HG02763 (cell line): ENCODE measurements at regions not wholly inside any gene's neighbourhood (a gene's known extent, or its start where the extent isn't known, plus 50 kb on each side); places are given as distances from the start of the nearest gene placed in this dataset.
"Not testable (repeated sequence)": the region's sequence is repeated elsewhere in the genome, so short reads cannot be mapped to it uniquely, and the experiment has no call there.

Experiments used
- ATAC-seq: cut with Tn5 transposase; IDR thresholded peaks from one replicate; pipeline ENCODE4 v1.9.1; 2021; ENCODE audit warnings: mild to moderate bottlenecking, moderate library complexity; ENCODE audit not compliant: unreplicated experiment

DNA sequence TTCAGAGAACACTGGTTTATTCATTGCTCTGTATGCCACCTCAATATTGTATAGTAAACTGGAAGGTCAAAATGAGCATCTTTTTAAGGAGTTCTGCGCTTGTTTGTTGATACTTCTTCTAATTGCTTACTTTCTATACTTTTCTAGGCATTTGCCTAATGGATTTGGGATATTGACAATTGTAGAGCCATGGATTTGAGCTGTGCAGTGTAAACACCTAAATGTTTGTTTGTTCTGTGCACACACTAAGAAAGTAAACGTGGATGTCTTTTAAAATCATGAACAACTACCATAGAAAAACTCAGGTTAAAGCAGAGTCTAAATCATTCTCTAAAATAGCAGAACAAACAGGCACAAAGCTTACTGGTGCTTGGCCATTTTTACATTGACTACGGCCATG is 436.6 kb upstream of the GBE1 start:
- ATAC-seq: no peak

DNA sequence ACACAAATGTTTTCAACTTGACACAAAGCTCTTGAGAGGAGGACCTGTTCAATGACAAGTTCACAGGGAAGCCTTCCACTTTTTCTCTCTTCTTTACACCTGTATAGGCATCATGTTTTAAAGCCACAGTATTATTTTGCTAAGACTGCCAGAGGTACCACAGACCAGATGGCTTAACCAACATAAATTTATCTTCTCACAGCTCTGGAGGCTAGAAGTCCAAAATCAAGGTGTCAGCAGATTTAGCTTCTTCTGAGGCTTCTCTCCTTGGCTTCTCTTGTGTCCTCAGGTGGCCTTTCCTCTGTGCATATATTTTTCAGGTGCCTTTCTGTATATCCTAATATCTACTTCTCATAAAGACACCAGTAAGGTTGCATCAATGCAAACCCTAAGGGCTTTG is 435.2 kb upstream of the GBE1 start:
- ATAC-seq: no peak

DNA sequence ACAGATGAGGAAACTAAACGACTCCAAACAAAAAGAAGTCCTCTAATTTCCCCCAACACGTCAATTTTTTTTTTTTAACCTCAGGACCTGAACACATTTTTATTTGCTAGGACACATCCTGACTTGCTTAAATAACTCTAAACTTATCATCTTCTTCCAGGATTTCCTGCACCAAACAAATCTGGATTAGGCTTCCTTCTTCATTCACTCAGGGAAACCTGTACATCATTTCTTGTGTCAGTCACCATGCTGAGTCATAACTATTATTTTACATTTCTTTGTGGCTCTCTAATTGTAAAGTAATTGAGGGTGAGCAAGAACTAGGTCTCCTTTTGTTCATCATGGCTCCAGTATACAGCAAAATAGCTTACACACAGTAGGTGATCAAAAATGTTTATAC is 433.4 kb upstream of the GBE1 start:
- ATAC-seq: no peak

- ATAC-seq: no peak
Measured at GRCh38 chr3:82186017-82186416, 424.6 kb upstream of the GBE1 start.

GRCh38 chr3:82179291-82179690 is 417.8 kb upstream of the GBE1 start:
- ATAC-seq: no peak

DNA sequence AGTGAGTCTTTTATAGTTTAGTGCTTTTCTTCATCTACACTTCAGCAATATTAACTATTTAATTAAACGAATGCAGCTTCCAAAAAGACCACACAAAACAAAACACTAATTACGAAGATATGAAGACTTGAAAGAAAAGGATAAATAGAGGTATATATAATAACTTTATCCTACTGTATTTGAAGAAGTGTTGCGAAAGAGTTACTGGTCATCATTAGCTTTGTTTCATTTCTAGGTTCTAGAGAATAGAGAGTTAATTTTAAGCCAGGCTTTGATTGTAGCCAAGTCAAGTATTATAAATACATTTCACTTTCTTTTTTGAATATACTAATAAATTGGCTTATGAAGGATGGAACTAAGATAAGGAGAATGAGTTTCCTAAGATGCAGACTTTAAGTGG is 416.8 kb upstream of the GBE1 start:
- no peak for ATAC-seq

- no peak for ATAC-seq
Measured at GRCh38 chr3:82177774-82178173, 416.3 kb upstream of the GBE1 start.

DNA sequence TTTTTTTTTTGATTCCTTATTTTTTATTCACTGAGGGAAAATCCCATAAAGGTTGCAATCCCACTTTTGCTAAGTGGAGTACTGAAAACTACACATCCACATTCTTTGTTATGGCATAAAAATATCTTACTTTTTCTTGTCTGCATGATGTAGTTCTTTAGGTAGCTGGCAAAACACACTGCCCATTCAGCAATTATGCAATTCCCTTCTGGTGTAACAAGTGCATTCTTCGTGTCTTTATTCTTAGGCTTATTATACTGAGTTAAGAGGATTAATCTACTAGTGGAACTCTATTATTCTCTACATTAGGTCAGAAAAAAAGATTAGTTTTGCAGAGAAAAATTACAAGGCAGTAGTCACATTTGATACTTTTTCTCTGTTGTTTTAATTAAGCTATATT is 403.8 kb upstream of the GBE1 start:
- ATAC-seq: no peak

DNA sequence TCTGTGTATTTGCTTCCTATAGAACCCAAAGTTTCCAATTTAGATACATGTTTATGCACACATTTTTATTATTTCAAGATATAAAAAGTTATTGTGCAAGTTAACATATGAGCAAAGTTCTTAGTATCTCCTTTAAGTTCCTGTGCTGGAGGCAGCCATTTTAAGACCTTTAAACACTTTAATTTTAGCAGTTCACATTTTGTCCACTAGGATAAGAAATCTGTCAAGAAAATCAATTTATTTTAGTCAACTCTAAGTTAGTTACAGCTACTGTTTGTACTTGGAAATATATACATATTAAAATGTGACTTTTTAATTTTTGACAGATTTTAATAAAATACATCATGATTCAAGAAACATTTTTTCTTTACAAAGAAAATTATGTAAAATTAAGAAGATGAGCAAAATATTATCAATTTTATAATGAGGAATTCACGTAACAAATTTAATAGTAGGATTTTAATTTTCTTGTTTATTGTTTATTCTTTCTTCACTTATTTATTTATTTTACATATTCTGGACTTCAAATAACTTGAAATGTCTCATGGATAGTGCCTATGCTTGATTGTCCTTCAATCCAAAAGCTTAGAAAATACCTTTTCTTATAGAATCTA is 402.6 kb upstream of the GBE1 start:
- no peak for ATAC-seq

- no peak for ATAC-seq
Measured at GRCh38 chr3:82157952-82158351, 396.5 kb upstream of the GBE1 start.

DNA sequence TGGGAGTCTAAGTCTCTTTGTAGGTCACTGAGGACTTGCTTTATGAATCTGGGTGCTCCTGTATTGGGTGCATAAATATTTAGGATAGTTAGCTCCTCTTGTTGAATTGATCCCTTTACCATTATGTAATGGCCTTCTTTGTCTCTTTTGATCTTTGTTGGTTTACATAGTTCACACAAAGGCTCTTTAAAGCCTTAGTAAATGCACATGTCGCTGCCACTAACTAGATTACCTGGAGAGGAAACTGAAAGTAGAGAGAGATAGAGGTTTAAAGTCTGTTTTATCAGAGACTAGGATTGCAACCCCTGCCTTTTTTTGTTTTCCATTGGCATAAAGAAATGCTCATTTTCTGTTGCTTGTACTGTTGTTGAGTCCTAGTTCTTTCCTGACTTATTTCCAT is 392.4 kb upstream of the GBE1 start:
- ATAC-seq: not testable (repeated sequence)

DNA sequence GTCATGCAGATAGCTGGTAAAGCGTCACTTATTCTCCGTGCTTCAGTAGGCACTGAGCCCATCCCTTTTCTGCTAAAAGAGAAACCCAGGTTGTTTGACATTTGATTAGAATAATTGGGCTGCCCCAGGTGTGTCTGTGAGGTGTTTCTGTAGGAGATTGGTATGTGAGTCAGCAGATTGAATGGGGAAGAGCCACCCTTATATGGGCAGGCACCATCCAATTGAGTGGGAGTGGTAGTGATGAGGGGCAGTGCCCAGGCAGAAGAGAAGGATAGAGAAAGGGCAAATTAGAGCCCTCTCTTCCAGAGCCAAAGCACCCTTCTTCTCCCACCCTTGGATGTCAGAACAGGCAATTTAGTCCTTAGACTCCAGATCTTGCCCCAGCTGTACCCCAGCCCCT is 384.3 kb upstream of the GBE1 start:
- no peak for ATAC-seq

GRCh38 chr3:82144811-82145210 is 383.4 kb upstream of the GBE1 start:
- ATAC-seq: no peak

DNA sequence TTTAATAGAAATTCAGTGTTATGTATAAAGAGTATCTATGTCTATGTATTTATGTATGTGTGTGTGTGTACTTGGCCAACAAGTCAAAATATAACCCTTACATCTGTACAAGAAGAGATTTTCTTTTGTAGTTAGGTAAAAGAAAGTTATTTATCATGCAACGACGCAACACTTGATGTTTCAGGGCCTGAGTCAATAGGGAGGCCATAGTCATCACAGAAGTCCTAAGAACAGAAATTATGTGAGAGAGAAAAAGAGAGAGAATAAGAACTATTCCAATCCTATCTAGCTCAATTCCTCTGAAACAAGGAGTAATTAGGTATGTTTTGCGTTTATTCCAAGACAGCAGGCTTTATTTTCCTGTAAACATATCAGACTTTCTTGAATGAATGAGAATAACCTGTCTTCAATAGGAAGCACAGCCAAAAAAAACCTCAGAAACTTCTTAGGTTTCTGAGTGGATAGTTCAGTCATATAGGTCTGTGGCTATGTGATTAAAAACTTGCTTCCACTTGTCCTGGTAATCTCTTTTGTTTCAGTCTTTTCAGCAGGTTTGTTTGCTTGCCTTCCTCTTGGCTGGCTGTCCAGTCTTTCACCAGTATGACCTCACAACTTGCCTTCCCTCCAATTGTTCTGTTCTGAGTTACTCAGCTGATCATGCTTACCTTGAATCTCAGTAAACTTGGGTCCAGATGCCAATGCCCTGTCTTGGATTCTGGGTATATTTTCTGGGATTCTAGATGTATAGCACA is 382.4 kb upstream of the GBE1 start:
- no peak for ATAC-seq

DNA sequence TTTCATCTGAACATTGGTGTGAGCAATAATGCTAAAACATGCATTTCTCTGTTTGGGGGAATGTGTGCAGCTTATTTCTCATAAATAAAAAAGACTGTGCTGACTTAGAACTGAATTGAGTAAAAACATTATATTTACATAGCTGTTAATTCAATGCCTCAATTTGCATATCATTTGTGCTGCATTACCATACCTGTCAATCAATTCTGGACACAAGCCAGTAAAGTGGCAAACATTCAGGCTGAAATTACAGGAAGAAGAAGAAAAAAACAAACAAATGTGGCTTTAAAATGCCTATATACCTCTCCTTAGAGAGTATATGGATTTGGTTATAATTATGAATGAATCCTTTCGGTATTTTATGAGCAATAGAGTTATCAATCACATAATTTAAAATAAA is 380.1 kb upstream of the GBE1 start:
- ATAC-seq: no peak

DNA sequence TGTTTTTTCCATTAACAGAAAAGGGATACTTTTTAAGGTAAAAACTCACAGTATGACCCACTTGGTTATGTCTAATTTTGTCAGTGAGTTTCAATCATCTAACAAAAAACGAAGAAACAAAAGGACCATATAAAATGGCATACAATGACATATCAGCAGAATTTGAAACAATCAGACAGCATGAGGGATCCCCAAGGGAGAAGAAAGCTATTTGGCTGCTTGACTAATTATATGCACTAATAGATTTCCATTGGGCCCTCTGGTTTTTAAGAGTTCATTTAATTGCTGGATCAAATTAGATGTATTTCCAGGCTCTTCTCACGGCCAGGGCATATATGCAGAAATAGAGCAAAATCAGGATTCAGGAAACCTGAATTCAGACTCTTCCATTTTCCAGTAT is 376.4 kb upstream of the GBE1 start:
- ATAC-seq: no peak

DNA sequence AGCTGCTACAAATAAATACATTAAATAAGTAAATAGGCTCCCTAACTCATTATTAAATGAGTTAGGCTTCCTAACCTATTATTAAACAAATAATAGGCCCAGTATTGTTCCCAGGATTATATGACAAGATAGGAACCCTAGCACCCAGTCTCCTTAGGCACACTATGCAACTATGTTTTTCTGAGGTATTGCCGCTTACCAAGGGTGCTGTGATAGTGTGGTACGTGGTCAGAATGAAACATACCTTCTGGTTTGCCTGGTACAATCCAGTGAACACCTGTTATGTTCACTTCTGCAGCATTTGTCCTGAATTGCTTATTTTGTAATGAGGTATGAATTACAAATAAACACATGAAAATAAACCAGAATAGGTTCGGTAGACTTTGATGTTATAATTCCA is 375.6 kb upstream of the GBE1 start:
- ATAC-seq: no peak

DNA sequence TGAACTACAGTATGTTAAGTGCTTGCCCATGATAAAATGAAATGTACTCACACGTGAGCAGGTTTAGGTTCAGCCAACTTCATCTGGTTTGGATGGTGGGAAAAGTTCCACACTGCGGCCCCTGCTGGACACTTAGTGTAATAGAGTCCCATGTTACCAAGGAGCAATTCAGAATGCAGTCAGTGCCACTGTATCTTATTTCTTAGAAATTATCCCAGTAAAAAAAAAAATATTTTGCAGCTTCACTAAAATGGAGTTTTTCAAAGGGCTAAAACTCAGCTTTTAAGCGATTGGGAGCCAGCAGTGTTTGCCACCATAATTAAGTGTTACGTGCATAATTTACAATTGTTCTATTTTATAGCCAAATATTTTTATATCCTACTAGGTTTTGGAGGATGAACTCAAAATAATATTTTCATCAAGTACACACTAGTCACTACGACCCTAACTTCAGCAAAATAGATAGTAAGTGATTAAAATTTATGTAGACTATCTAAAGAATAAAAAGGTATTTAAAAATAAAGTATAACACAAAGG is 371.7 kb upstream of the GBE1 start:
- ATAC-seq: peak; percentile 93

DNA sequence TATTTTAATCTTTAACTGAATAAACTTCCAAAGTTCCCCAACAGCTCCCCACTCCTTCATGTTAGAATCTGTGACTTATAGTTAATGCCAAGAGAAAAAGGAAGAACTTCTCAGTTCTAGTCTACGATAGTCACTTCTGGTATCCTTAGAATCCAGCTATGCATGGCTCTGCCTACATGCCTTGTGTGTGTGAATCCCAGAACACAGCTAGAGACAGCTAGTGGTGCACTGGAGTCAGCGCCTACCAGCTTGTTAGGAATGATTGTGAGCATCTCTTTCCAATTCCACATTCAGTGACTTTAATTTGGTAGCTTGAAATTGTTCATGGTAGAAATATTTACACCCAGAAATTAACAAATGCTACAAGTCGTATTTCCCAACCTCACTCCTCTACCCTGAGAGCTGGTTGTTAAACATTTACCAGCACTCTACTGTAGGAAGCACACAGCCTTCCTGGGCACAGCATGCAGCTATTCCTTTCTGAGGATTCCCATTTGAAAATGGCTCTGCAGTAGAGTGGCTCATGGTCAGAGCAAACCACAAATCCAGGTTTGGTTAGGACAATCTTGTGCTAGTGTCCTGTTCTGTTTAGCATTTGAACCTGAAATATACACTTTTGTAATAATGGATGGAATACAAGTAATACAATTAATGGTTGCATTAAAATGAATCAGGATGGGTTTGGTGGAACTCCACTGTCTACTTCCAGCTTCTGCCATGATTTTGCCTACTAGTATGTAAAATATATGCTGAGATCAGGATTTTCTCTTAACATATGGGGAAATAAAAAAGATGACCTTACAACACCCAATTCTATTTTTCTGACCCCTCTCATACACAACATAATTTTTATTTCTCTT is 371.0 kb upstream of the GBE1 start:
- no peak for ATAC-seq

GRCh38 chr3:82130046-82130445 is 368.6 kb upstream of the GBE1 start:
- no peak for ATAC-seq

DNA sequence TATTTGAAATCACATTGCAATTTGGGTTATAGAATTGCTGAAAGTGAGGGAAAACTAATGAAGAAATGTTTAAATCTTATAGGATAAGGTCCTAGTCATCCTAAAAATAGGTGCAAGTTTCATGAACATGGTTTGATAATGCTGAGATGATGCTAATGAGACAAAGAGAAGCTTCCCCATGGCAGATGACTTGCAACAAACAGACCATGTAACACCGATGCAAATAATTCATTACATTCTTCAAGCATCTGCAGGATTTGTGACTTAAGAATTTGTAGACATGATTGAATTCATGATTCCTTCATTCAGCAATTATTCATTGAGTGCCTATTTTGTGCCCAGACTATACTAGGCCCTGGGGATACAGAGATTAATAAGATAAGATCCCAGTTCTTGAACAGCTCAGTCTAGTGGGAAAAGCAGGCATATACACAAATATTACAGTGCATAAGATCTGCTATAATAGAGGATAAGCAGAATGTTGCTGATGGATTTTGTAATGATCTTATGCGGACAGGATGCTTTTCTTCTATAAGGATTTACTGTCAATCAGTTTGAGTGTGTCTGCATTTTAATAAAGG is 367.9 kb upstream of the GBE1 start:
- no peak for ATAC-seq
